ENCODE measurements at regions not wholly inside any gene's neighbourhood (a gene's known extent, or its start where the extent isn't known, plus 50 kb on each side); places are given as distances from the start of the nearest gene placed in this dataset.

DNA sequence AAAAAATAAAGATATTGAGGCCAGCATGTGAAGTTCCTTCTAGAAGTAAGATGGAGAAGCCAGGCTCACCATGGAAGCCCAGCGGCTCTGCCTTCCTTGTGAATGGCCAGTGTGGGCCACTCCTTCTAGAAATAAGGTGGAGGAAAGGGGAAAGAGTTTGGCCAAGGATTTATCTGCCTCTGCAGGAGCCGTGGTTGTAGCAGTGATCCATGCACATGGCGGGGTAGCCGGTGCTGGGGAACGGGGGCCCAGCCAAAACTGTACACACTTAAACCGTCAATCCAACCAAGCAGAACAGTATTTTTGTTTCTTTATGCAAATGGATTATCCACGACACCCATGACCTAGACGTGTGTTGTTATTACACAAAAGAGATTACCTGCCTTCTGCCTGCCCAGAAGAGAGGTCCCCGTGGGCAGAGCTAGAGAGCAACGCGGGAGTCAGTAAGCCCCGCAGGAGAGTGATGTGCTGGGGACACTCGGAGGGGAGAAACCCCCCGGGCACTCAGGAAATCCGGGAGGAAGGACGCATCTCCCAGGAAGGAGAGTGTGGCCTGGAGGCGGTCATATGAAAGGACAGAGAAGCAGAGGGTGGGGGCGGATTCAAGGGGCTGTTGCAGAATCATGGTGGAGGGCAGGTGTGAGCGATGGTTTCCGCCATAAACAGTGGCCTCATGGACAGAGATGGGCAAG, 218.4 kb upstream of the PPP2R2D start:
- DNase-seq (ENCODE audit: extremely low spot score), result no peak
- TF ChIP-seq, protein P1, sequence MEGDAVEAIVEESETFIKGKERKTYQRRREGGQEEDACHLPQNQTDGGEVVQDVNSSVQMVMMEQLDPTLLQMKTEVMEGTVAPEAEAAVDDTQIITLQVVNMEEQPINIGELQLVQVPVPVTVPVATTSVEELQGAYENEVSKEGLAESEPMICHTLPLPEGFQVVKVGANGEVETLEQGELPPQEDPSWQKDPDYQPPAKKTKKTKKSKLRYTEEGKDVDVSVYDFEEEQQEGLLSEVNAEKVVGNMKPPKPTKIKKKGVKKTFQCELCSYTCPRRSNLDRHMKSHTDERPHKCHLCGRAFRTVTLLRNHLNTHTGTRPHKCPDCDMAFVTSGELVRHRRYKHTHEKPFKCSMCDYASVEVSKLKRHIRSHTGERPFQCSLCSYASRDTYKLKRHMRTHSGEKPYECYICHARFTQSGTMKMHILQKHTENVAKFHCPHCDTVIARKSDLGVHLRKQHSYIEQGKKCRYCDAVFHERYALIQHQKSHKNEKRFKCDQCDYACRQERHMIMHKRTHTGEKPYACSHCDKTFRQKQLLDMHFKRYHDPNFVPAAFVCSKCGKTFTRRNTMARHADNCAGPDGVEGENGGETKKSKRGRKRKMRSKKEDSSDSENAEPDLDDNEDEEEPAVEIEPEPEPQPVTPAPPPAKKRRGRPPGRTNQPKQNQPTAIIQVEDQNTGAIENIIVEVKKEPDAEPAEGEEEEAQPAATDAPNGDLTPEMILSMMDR (IDR thresholded peaks at IDR 0.05), result no peak
- TF ChIP-seq POLR2AphosphoS5 (IDR thresholded peaks at IDR 0.05), result no peak
- no peak for TF ChIP-seq POLR2A (IDR thresholded peaks at IDR 0.05; ENCODE audit: low read depth)
- no peak for TF ChIP-seq EP300 (IDR thresholded peaks at IDR 0.05)
- intact Hi-C loops (cut with DNase I), result no loop called here
- Histone ChIP-seq H3K27ac (replicated peaks in 1 of 4) (no peak overlapping the region), H3K9me3 (peaks cover 0 to 4% (median 0%) of the 10 kb centered on the region in 4 donors), H3K27me3 (peaks cover 0 to 45% (median 0%) of the 10 kb centered on the region in 4 donors), H3K36me3 (no peaks in the 10 kb centered on the region), H3K4me1 (no peaks in the 10 kb centered on the region), H3K4me3 (no peak overlapping the region)
- 84% methylated on average over 20 of the region's 20 CpGs for WGBS

DNA sequence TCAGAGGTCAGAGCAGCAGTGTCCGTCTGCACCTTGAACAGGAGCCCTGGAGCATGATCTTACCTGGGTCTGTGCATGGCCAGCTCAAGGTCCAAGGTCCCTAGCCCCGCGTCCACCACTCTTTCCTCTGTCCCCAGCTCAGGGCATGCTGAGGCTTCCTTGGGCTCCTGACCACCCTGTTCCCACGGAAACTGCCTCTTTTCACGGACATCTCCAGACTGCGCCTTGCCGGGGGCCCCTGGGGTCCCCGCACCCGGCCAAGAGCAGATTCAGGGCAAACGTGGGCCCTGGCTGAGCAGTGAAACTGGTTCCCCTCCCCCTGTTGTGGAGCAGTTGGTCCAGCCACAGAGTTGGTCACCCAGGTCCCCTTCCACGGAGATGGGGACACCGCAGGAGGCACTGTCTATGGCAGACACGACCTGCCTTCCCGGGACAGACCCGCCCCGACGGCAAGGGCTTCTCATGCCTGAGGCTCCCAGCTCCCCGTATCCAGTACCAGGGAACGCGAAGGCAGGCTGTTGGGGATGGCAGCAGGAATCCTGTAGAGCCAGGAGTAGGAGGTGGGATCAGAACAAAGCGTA, 217.4 kb upstream of the PPP2R2D start:
- TF ChIP-seq, protein P1 (IDR thresholded peaks at IDR 0.05), result no peak
- no peak for TF ChIP-seq POLR2AphosphoS5 (IDR thresholded peaks at IDR 0.05)
- H3K27me3 ChIP-seq, result peaks cover 0 to 35% (median 0%) of the 10 kb centered on the region in 4 donors
- 86% methylated on average over 10 of the region's 21 CpGs for WGBS
- H3K4me1 ChIP-seq, result no peaks in the 10 kb centered on the region
- intact Hi-C loops (cut with DNase I), result no loop called here
- no peaks in the 10 kb centered on the region for H3K36me3 ChIP-seq
- H3K4me3 ChIP-seq, result no peak overlapping the region
- peaks cover 0 to 3% (median 0%) of the 10 kb centered on the region in 4 donors for H3K9me3 ChIP-seq
- no peak overlapping the region for H3K27ac ChIP-seq (replicated peaks in 1 of 4)
- DNase-seq (ENCODE audit: extremely low spot score), result no peak

DNA sequence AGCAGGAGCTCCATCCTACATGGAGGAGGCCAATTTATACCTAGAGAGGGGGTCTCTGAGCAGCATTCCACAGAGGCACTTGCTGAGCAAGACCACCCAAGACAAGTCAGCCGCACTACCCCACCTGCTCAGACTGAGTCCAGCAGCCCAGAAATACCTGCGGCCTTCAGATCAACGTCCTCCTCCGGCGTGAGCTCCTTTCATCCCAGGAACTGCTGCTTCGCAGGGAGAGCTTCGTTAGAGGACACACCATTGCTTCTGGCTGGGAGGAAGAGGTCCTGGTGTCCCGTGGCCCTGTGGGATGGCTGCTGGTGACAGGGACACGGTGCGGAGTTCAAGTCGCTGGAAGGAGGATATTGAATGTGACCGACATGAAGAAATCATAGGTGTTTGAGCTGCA, 216.9 kb upstream of the PPP2R2D start:
- 94% methylated on average over 7 of the region's 12 CpGs for WGBS

DNA sequence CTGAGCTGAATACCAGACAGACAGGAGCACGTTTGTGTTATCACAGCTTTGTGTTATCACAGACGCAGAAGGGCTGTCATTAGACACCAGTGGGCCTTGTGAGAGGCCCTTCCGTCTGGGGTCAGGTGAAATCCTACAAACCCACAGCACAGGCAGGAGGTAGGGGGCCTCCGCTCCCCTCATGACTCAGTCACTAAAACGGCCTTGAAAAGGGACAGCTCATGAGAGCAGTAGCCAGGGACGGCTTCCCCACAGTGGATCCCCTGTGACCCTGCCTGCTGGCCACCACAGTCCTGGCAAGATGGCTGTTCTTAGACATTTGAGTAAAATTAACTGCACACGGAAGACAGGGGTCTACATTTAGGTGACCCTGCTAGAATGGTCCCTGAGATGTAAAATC, 215.8 kb upstream of the PPP2R2D start:
- peaks cover 0 to 28% (median 0%) of the 10 kb centered on the region in 4 donors for H3K27me3 ChIP-seq
- no peak overlapping the region for H3K27ac ChIP-seq (replicated peaks in 1 of 4)
- intact Hi-C loops (cut with DNase I), result no loop called here
- TF ChIP-seq, protein P1 (IDR thresholded peaks at IDR 0.05), result no peak
- TF ChIP-seq POLR2AphosphoS5 (IDR thresholded peaks at IDR 0.05) (no peak), EP300 (IDR thresholded peaks at IDR 0.05) (no peak), POLR2A (IDR thresholded peaks at IDR 0.05; ENCODE audit: low read depth) (no peak)
- 56% methylated on average over 7 of the region's 7 CpGs for WGBS
- no peak for DNase-seq (ENCODE audit: extremely low spot score)
- H3K4me3 ChIP-seq, result no peak overlapping the region
- no peaks in the 10 kb centered on the region for H3K4me1 ChIP-seq
- no peaks in the 10 kb centered on the region for H3K36me3 ChIP-seq
- H3K9me3 ChIP-seq, result no peaks in the 10 kb centered on the region

More for the DNA sequence above, 216.9 kb upstream of the PPP2R2D start:
- peaks cover 0 to 31% (median 0%) of the 10 kb centered on the region in 4 donors for H3K27me3 ChIP-seq
- no peaks in the 10 kb centered on the region for H3K36me3 ChIP-seq
- intact Hi-C loops (cut with DNase I), result no loop called here
- TF ChIP-seq, protein P1 (IDR thresholded peaks at IDR 0.05), result no peak
- no peak for TF ChIP-seq EP300 (IDR thresholded peaks at IDR 0.05)
- TF ChIP-seq POLR2AphosphoS5 (IDR thresholded peaks at IDR 0.05), result no peak
- no peak for TF ChIP-seq POLR2A (IDR thresholded peaks at IDR 0.05; ENCODE audit: low read depth)
- H3K4me3 ChIP-seq, result no peak overlapping the region
- DNase-seq (ENCODE audit: extremely low spot score), result no peak
- H3K9me3 ChIP-seq, result no peaks in the 10 kb centered on the region
- no peaks in the 10 kb centered on the region for H3K4me1 ChIP-seq
- H3K27ac ChIP-seq (replicated peaks in 1 of 4), result no peak overlapping the region
